ENCODE measurements at regions not wholly inside any gene's neighbourhood (a gene's known extent, or its start where the extent isn't known, plus 50 kb on each side); places are given as distances from the start of the nearest gene placed in this dataset.

DNA sequence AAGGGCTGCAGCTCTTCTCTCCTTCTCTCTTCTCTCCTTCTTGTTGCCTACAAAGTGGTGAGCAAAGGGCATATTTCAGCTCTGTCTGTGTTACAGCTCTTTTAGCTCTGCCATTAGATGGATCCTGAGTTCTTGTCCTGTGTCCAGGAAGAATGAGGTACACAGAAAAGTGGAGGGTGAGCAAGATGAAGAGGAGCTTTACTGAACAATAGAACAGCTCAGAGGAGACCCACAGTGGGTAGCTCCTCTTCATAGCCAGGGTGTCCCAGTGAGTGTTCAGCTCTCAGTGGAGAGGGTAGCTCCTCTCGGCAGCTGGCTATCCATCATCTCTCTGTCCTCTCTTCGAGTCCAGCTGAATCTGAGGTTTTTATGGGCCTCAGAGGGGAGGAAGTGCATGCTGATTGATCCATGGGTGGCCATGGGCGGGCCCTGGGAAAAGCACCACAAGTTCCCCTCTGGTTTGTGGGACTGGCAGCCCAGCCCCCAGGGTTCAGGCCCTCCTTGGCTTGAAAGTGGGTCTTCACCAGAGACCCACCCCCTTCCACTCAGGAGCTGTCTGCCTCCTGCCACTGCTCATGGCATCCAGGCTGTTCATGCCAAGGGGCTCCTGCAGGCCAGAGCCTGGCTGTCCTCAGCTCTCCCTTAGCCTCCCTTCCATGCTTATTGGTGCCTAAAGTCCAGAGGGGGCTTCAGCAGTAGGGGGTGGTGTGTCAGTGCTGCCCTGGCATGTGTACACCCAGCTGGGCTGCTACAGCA lies 109.1 kb upstream of the FAM180A start:
- TF ChIP-seq CTCF (IDR thresholded peaks at IDR 0.05; ENCODE audit: low read depth, low read length, missing input control) (no peak), ATF3 (IDR thresholded peaks at IDR 0.05) (no peak), EGR1 (IDR thresholded peaks at IDR 0.05; ENCODE audit: low read depth in 2 of 2) (no peak), GABPA (IDR thresholded peaks at IDR 0.05 in 1 of 2, conservative IDR thresholded peaks at IDR 0.05 in 1 of 2) (no peak), RAD21 (IDR thresholded peaks at IDR 0.05) (no peak), SP1 (IDR thresholded peaks at IDR 0.05) (no peak), FOXA1 (IDR thresholded peaks at IDR 0.05) (no peak), TAF1 (conservative IDR thresholded peaks at IDR 0.05) (no peak), JUND (IDR thresholded peaks at IDR 0.05) (no peak), NR2F2 (IDR thresholded peaks at IDR 0.05) (no peak), HNF4G (IDR thresholded peaks at IDR 0.05) (no peak), ZBTB33 (IDR thresholded peaks at IDR 0.05) (no peak)
- TF ChIP-seq, protein P1, sequence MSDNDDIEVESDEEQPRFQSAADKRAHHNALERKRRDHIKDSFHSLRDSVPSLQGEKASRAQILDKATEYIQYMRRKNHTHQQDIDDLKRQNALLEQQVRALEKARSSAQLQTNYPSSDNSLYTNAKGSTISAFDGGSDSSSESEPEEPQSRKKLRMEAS (IDR thresholded peaks at IDR 0.05) = no peak
- TF ChIP-seq, protein P2, sequence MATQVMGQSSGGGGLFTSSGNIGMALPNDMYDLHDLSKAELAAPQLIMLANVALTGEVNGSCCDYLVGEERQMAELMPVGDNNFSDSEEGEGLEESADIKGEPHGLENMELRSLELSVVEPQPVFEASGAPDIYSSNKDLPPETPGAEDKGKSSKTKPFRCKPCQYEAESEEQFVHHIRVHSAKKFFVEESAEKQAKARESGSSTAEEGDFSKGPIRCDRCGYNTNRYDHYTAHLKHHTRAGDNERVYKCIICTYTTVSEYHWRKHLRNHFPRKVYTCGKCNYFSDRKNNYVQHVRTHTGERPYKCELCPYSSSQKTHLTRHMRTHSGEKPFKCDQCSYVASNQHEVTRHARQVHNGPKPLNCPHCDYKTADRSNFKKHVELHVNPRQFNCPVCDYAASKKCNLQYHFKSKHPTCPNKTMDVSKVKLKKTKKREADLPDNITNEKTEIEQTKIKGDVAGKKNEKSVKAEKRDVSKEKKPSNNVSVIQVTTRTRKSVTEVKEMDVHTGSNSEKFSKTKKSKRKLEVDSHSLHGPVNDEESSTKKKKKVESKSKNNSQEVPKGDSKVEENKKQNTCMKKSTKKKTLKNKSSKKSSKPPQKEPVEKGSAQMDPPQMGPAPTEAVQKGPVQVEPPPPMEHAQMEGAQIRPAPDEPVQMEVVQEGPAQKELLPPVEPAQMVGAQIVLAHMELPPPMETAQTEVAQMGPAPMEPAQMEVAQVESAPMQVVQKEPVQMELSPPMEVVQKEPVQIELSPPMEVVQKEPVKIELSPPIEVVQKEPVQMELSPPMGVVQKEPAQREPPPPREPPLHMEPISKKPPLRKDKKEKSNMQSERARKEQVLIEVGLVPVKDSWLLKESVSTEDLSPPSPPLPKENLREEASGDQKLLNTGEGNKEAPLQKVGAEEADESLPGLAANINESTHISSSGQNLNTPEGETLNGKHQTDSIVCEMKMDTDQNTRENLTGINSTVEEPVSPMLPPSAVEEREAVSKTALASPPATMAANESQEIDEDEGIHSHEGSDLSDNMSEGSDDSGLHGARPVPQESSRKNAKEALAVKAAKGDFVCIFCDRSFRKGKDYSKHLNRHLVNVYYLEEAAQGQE (IDR thresholded peaks at IDR 0.05) = no peak
